ENCODE measurements at regions not wholly inside any gene's neighbourhood (a gene's known extent, or its start where the extent isn't known, plus 50 kb on each side); places are given as distances from the start of the nearest gene placed in this dataset.
"Not testable (repeated sequence)": the region's sequence is repeated elsewhere in the genome, so short reads cannot be mapped to it uniquely, and the experiment has no call there.

DNA sequence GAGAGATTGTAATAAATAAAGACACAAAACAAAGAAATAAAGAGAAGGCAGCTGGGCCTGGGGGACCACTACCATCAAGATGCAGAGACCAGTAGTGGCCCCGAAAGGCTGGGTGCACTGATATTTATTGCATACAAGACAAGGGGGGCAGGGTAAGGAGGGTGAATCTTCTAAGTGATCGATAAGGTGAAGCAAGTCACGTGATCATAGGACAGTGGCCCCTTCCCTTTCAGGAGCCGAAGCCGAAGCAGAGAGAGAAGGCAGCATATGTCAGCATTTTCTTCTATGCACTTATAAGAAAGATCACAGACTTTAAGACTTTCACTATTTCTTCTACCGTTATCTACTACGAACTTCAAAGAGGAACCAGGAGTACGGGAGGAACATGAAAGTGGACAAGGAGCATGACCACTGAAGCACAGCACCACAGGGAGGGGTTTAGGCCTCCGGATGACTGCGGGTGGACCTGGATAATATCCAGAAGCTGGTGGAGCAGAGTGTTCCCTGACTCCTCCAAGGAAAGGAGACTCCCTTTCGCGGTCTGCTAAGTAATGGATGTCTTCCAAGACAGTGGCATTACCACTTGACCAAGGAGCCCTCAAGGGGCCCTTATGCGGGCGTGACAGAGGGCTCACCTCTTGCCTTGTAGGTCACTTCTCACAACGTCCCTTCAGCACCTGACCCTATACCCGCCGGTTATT, 126.4 kb downstream of the RBM46 start:
- DNase-seq = not testable (repeated sequence)

GRCh38 chr4:154908168-154908567, 127.1 kb downstream of the RBM46 start:
- DNase-seq = no peak

- no peak for DNase-seq
Observed at GRCh38 chr4:154911097-154911496, 130.0 kb downstream of the RBM46 start.

GRCh38 chr4:154911608-154912098, 130.6 kb downstream of the RBM46 start:
- DNase-seq = no peak

DNA sequence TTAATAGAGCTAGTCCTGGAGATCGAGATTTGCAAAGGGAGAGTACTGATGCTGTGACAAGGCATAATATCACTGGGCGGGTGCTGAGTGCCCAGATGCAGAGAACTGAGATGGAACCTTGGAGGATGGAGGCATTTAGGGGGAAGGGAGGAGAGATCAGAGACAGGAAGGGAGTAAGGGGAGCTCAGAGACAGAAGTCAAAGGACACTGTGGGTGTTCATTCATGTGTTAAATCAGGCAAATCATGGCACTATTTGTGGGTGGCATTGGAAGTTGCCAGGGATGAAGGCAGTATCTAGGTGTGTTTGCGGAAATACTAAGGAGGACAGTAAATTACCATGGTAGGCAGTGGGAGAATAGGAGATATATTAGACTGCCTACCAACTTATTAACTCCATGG, 135.0 kb downstream of the RBM46 start:
- DNase-seq = no peak

- DNase-seq = no peak
Observed at GRCh38 chr4:154927126-154927680, 146.1 kb downstream of the RBM46 start.

DNA sequence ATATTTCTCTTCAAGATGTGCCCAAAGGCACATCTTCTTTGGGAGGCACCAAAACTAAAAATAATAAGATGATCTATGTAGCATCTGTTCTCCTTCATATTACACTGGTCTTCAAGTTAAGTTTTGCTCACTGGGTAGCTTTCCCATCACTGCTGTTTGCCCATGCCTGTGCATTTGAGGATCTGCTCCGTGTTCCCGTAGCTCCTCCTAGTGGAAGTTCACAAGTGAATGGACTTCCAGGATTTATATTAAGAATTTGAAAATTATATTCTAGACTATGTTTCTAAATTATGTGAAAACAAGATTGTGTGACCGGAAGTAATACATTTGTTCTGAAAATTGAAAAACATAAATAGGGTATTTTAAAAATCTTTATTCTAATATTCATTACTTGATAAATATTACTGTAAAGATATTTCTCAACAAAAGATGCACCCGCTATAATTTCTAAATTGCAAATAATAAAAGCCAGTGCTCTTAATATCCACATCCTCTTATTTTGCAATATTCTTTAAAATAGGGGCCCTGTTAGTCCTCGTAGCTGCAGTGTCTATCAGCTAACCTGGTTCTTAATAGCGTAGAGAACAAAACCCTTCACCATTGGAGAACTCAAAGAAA, 147.7 kb downstream of the RBM46 start:
- DNase-seq = no peak

DNA sequence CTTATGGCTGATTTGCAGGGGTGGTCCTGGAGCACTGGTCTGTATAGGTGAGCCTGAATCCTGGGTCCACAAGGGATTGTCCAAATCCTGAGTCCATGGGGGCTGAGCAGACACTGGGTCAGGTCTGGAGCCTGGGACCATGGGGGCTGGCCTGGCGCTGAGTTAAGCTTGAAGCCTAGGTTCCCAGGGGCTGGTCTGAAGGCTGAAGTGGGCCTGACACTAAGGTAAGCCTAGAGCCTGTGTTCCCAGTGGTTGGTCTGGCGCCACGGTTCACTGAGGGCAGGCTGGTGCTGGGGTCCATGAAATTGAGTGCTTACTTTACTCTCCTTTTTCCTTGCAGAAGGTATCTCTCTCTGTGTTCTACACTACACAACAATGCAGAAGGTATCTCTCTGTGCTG, 155.8 kb downstream of the RBM46 start:
- no peak for DNase-seq

DNA sequence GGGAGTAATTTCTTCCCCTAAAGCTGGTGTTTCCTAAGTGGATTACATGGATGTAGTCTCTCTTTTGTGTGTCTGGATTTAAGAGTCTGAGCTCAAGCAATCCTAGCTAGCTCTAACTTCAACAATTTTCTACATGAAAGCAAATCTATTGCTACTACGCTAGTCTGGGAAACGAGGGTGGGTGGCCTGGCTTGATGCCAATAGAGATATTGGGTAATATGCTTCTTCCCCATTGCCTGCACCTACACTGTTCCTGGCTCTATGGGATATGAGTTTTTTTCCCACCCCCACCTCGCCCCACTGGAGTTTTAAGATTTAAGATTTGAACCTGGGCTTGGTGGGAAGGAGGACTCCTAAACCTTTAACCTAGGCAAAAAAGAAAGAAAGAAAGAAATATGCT, 158.8 kb downstream of the RBM46 start:
- DNase-seq = no peak

- DNase-seq = no peak
Observed at GRCh38 chr4:154942176-154942575, 161.1 kb downstream of the RBM46 start.

- no peak for DNase-seq
Observed at GRCh38 chr4:154944996-154945395, 163.9 kb downstream of the RBM46 start.

DNA sequence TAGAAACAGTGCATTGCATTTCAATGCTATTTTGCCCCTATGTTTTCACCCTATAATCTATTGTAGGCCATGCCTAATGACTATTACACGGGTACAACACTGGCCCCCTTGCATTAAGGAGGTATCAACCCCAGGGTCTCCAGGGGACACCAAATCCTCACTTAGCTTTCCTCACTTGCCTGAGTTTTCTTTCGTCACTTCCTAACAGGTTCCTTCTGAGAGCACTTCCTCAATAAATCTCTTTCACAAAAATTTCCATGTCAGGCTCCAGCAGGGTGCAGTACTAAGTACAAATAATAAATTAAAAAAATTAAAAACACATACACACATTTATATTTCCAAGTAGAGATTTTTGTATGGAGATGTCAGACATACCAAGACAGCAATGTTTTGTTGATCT, 165.0 kb downstream of the RBM46 start:
- DNase-seq = no peak

DNA sequence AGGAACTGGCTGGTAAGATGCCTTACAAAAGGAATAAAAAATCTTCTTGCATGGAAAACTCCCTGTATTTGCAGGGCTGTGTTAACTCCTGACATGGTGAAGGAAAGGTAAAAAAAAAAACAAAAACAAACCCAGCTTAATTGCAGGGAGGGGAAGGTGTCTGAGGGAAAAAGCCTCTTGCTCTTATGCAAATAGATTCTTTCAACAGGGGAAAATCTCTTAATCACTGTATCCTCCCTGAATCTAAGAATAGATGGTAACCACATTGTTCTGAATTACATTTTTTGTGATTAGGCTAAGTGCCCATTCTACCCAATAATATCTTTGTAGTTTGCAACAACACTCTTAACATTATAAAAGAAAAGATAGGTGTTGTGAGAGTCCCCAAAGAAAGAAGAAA, 172.6 kb downstream of the RBM46 start:
- no peak for DNase-seq

- DNase-seq = no peak
Observed at GRCh38 chr4:154954117-154954516, 173.0 kb downstream of the RBM46 start.

GRCh38 chr4:154958121-154958520, 177.0 kb downstream of the RBM46 start:
- no peak for DNase-seq

DNA sequence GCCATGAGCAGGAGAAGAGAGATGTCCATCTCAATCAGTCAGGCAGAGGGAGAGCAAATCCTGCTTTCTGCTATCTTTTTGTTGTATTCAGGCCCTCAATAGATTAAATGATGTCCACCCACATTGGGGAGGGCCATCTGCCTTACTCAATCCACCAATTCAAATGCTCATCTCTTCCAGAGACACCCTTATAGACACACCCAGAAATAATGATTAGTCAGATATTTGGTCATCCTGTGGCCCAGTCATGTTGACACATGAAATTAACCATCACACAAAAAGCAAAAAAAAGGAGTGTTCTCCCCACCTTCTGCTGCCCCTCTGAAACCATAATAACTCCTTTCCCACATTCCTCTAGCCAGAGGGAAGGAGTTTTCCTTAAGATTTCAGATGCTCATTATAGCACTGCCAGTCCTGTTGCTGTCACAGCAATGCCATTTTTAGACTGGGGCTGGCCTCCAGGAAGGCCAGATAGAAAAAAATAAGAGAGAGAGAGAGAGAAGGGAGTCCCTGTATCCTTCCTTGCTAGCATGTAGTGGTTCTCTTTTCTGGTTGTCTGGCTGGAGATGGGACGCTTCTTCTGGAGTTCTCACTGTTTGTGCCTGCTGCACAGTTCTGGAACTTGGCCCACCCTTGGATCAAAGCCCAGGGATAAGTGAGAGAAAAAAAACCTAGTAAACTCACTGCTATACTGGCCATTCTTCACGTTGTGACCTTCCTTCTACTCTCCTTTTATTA, 177.7 kb downstream of the RBM46 start:
- DNase-seq = no peak

DNA sequence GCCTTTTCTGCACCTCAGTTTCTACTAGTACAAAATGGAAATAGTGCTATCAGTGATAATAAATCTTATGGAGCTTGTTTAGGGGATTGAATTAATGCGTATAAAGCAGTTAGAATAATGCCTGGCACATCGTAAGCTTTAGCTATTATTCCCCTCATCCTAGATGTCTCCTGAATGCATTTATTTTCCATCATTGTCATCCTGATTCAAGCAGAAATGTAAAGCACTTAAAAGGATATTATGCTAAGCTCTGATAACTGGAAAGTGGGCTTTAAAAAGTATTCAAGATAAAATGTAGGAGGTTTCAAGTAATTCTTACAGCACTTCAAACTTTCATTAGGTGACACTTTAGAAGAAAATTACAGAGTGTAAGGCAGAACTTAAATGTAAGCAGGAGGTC, 178.7 kb downstream of the RBM46 start:
- DNase-seq = no peak

DNA sequence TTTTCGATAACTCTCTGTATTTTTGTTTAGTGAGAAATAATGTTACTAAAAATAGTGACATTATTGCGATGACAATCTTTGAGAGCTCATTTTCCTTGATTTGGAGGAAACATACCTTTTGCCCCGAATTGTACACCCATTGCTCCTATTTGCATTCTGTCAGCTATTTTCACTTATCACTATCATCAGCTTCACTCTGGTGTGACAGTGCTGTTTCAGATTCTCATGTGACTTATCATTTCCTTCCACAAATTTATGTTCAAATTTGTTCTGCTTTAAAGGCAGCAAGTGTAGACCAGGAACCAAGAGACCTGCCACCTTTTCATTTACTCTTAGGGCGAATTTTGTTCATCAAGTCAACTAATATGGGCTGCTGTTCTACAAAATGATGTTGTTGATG, 179.4 kb downstream of the RBM46 start:
- DNase-seq = no peak

GRCh38 chr4:154961263-154961662, 180.2 kb downstream of the RBM46 start:
- no peak for DNase-seq

GRCh38 chr4:154973244-154974035, 192.4 kb downstream of the RBM46 start:
- no peak for DNase-seq

- no peak for DNase-seq
Observed at GRCh38 chr4:154977228-154977627, 196.2 kb downstream of the RBM46 start.

- peak; percentile 1 for DNase-seq
Observed at GRCh38 chr4:154982187-154983047, 201.3 kb downstream of the RBM46 start.

All from NK-92 treated with Interleukin-12 subunit alpha and Interleukin-12 subunit beta, amount 100 ng/mL, for 24 hours (cell line).